ENCODE measurements at regions not wholly inside any gene's neighbourhood (a gene's known extent, or its start where the extent isn't known, plus 50 kb on each side); places are given as distances from the start of the nearest gene placed in this dataset.

GRCh38 chr21:38951095-38951730 is 145.5 kb downstream of the ETS2 start:
- no peak for TF ChIP-seq RAD21 (IDR thresholded peaks at IDR 0.05; ENCODE audit: low read depth)
- no peak for TF ChIP-seq CREB1 (IDR thresholded peaks at IDR 0.05; ENCODE audit: low read depth)
- no peak for TF ChIP-seq USF1 (IDR thresholded peaks at IDR 0.05)
- TF ChIP-seq TAF1 (IDR thresholded peaks at IDR 0.05; ENCODE audit: low read depth), result no peak
- TF ChIP-seq EP300 (IDR thresholded peaks at IDR 0.05; ENCODE audit: borderline replicate concordance), result no peak
- TF ChIP-seq FOXM1 (IDR thresholded peaks at IDR 0.05; ENCODE audit: borderline replicate concordance, low read depth), result no peak
- TF ChIP-seq NFIC (IDR thresholded peaks at IDR 0.05), result no peak
- TF ChIP-seq ZBTB7A (IDR thresholded peaks at IDR 0.05; ENCODE audit: low read depth), result no peak
- no peak for TF ChIP-seq YY1 (IDR thresholded peaks at IDR 0.05; ENCODE audit: low read depth)
- TF ChIP-seq MAX (IDR thresholded peaks at IDR 0.05), result no peak

All from Ishikawa (cell line).